SK-N-SH (cell line): ENCODE measurements at regions not wholly inside any gene's neighbourhood (a gene's known extent, or its start where the extent isn't known, plus 50 kb on each side); places are given as distances from the start of the nearest gene placed in this dataset.

Source experiments
- CHD2 ChIP-seq: fragments of 150-350 bp; IDR thresholded peaks from 2 replicates; pipeline ENCODE4 v1.6.1; 2018; ENCODE audit warnings: low read length; ENCODE audit not compliant: partially characterized antibody
- EP300 ChIP-seq, 2 experiments: IDR thresholded peaks; 2 replicates each; pipeline versions ENCODE4 v1.4.0 to v1.6.1; 2012; ENCODE audit warnings: borderline replicate concordance in 1 of 2, low read depth in 1 of 2, low read length in 1 of 2
- EZH2phosphoT487 ChIP-seq: fragments of 200-600 bp; sonication (generic); IDR thresholded peaks from 2 replicates; pipeline ENCODE4 v1.6.1; 2017; ENCODE audit warnings: low read depth, mixed run types, mild to moderate bottlenecking, antibody characterized with exemption, moderate library complexity, borderline replicate concordance
- FOSL2 ChIP-seq: IDR thresholded peaks from 2 replicates; pipeline ENCODE4 v1.4.0; 2012; ENCODE audit warnings: low read depth, mild to moderate bottlenecking, moderate library complexity, borderline replicate concordance
- MEF2A ChIP-seq: IDR thresholded peaks from 2 replicates; pipeline ENCODE4 v1.4.0; 2012; ENCODE audit warnings: low read depth, borderline replicate concordance
- MXI1 ChIP-seq: IDR thresholded peaks from 2 replicates; pipeline ENCODE4 v1.6.1; 2012; ENCODE audit warnings: mild to moderate bottlenecking, low read depth, low read length, improper control_type of control experiment
- RCOR1 ChIP-seq: fragments of 150-350 bp; IDR thresholded peaks from 2 replicates; pipeline ENCODE4 v1.6.1; 2017; ENCODE audit warnings: antibody characterized with exemption, low read length
- RFX5 ChIP-seq: IDR thresholded peaks from 2 replicates; pipeline ENCODE4 v1.6.1; 2012; ENCODE audit warnings: mild to moderate bottlenecking, improper control_type of control experiment, low read length
- SIN3A ChIP-seq: IDR thresholded peaks from 2 replicates; pipeline ENCODE4 v1.6.1; 2012; ENCODE audit warnings: low read depth, mild to moderate bottlenecking, low read length, moderate library complexity, borderline replicate concordance
- TAF1 ChIP-seq: IDR thresholded peaks from 2 replicates; pipeline ENCODE4 v1.6.1; 2012; ENCODE audit warnings: low read depth, mild to moderate bottlenecking, low read length, moderate library complexity, borderline replicate concordance
- TF ChIP-seq, protein P1 (sequence below): IDR thresholded peaks from 2 replicates; pipeline ENCODE4 v1.6.1; 2012; ENCODE audit warnings: mild to moderate bottlenecking, low read depth, low read length, moderate library complexity
- TF ChIP-seq, protein P2 (sequence below): fragments of 200-600 bp; sonication (generic); IDR thresholded peaks from 2 replicates; pipeline ENCODE4 v1.6.1; 2017; ENCODE audit warnings: antibody characterized with exemption, mild to moderate bottlenecking, moderate library complexity
- TF ChIP-seq, protein P3 (sequence below): IDR thresholded peaks from 2 replicates; pipeline ENCODE4 v1.4.0; 2012; ENCODE audit warnings: low read depth
- TF ChIP-seq, protein P4 (sequence below): fragments of 150-350 bp; IDR thresholded peaks from 2 replicates; pipeline ENCODE4 v1.6.1; 2017; ENCODE audit warnings: antibody characterized with exemption, low read length, low read depth, borderline replicate concordance

DNA sequence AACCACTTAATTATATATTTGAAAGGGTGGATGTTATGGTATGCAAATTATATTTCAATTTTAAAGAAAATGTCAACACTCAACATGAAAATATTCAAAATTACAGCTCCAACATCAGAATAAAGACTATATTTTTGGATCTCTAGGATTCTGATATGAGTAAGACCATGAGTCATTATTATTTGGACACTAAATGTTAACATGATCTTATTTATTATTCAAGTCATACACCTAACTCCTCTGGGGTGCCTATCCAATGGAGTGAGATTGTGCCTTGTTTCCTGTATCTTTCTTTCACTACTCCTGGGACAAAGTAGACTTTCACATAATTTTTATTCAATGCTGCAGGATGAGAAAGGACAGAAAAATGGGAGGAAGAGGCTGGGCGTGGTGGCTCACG, 135.2 kb upstream of the PRSS1 start:
- TF ChIP-seq SIN3A, result no peak
- TF ChIP-seq EZH2phosphoT487, result no peak
- no peak for TF ChIP-seq CHD2
- no peak for TF ChIP-seq RCOR1
- TF ChIP-seq FOSL2, result peak; percentile 70; the same call in 1 of the 2 replicates
- TF ChIP-seq, protein P1, sequence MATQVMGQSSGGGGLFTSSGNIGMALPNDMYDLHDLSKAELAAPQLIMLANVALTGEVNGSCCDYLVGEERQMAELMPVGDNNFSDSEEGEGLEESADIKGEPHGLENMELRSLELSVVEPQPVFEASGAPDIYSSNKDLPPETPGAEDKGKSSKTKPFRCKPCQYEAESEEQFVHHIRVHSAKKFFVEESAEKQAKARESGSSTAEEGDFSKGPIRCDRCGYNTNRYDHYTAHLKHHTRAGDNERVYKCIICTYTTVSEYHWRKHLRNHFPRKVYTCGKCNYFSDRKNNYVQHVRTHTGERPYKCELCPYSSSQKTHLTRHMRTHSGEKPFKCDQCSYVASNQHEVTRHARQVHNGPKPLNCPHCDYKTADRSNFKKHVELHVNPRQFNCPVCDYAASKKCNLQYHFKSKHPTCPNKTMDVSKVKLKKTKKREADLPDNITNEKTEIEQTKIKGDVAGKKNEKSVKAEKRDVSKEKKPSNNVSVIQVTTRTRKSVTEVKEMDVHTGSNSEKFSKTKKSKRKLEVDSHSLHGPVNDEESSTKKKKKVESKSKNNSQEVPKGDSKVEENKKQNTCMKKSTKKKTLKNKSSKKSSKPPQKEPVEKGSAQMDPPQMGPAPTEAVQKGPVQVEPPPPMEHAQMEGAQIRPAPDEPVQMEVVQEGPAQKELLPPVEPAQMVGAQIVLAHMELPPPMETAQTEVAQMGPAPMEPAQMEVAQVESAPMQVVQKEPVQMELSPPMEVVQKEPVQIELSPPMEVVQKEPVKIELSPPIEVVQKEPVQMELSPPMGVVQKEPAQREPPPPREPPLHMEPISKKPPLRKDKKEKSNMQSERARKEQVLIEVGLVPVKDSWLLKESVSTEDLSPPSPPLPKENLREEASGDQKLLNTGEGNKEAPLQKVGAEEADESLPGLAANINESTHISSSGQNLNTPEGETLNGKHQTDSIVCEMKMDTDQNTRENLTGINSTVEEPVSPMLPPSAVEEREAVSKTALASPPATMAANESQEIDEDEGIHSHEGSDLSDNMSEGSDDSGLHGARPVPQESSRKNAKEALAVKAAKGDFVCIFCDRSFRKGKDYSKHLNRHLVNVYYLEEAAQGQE, result no peak
- TF ChIP-seq, protein P2, sequence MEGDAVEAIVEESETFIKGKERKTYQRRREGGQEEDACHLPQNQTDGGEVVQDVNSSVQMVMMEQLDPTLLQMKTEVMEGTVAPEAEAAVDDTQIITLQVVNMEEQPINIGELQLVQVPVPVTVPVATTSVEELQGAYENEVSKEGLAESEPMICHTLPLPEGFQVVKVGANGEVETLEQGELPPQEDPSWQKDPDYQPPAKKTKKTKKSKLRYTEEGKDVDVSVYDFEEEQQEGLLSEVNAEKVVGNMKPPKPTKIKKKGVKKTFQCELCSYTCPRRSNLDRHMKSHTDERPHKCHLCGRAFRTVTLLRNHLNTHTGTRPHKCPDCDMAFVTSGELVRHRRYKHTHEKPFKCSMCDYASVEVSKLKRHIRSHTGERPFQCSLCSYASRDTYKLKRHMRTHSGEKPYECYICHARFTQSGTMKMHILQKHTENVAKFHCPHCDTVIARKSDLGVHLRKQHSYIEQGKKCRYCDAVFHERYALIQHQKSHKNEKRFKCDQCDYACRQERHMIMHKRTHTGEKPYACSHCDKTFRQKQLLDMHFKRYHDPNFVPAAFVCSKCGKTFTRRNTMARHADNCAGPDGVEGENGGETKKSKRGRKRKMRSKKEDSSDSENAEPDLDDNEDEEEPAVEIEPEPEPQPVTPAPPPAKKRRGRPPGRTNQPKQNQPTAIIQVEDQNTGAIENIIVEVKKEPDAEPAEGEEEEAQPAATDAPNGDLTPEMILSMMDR, result no peak
- no peak for TF ChIP-seq MXI1
- TF ChIP-seq MEF2A, result no peak
- no peak for TF ChIP-seq RFX5
- TF ChIP-seq, protein P3, sequence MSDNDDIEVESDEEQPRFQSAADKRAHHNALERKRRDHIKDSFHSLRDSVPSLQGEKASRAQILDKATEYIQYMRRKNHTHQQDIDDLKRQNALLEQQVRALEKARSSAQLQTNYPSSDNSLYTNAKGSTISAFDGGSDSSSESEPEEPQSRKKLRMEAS, result no peak
- TF ChIP-seq EP300 (IDR thresholded peaks at IDR 0.05; ENCODE audit: borderline replicate concordance in 1 of 2, low read depth in 1 of 2, low read length in 1 of 2), result no peak
- TF ChIP-seq TAF1, result no peak
- TF ChIP-seq, protein P4, sequence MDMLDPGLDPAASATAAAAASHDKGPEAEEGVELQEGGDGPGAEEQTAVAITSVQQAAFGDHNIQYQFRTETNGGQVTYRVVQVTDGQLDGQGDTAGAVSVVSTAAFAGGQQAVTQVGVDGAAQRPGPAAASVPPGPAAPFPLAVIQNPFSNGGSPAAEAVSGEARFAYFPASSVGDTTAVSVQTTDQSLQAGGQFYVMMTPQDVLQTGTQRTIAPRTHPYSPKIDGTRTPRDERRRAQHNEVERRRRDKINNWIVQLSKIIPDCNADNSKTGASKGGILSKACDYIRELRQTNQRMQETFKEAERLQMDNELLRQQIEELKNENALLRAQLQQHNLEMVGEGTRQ, result no peak
